GM12878 (cell line): ENCODE measurements at regions not wholly inside any gene's neighbourhood (a gene's known extent, or its start where the extent isn't known, plus 50 kb on each side); places are given as distances from the start of the nearest gene placed in this dataset.

Experiments
- BACH1 ChIP-seq: fragments of 450-650 bp; IDR thresholded peaks from 2 replicates; pipeline ENCODE4 v1.6.1; 2017; ENCODE audit warnings: mild to moderate bottlenecking, borderline replicate concordance
- CHD4 ChIP-seq: fragments of 200-600 bp; sonication (generic); IDR thresholded peaks from 2 replicates; pipeline ENCODE4 v1.6.1; 2016; ENCODE audit warnings: mild to moderate bottlenecking
- ETV6 ChIP-seq, 2 experiments: fragments of 450-650 bp in 1 of 2; IDR thresholded peaks in 1 of 2; conservative IDR thresholded peaks in 1 of 2; 2 replicates each; pipeline ENCODE4 v1.6.1; 2014; ENCODE audit warnings: antibody characterized with exemption in 1 of 2, borderline replicate concordance in 1 of 2, low read depth in 1 of 2, mild to moderate bottlenecking in 1 of 2, moderate library complexity in 1 of 2
- JUND ChIP-seq: IDR thresholded peaks from 2 replicates; pipeline ENCODE4 v1.6.1; 2012; ENCODE audit warnings: low read depth, mild to moderate bottlenecking, low read length, improper control_type of control experiment, moderate library complexity
- NFIC ChIP-seq: IDR thresholded peaks from 2 replicates; pipeline ENCODE4 v1.6.1; 2012; ENCODE audit warnings: low read depth, mild to moderate bottlenecking, inconsistent platforms, low read length, moderate library complexity
- POLR2A ChIP-seq: IDR thresholded peaks from 2 replicates; pipeline ENCODE4 v1.6.1; 2011; ENCODE audit warnings: low read depth, mild to moderate bottlenecking, low read length
- POLR2AphosphoS5 ChIP-seq: IDR thresholded peaks from 2 replicates; pipeline ENCODE4 v1.6.1; 2011; ENCODE audit warnings: mild to moderate bottlenecking, low read length, inconsistent platforms
- RCOR1 ChIP-seq: conservative IDR thresholded peaks from 2 replicates; pipeline ENCODE4 v1.6.1; 2012; ENCODE audit warnings: low read depth, low read length, improper control_type of control experiment
- ZNF217 ChIP-seq: fragments of 450-650 bp; IDR thresholded peaks from 2 replicates; pipeline ENCODE4 v1.6.1; 2017; ENCODE audit warnings: antibody characterized with exemption, mild to moderate bottlenecking
- ZNF24 ChIP-seq: fragments of 450-650 bp; IDR thresholded peaks from 2 replicates; pipeline ENCODE4 v1.6.1; 2017; ENCODE audit warnings: antibody characterized with exemption, mild to moderate bottlenecking
- TF ChIP-seq, protein P1 (sequence below), 3 experiments: IDR thresholded peaks in 2 of 3; conservative IDR thresholded peaks in 1 of 3; 2 replicates each; pipeline ENCODE4 v1.5.1; 2011; ENCODE audit warnings: low read depth in 3 of 3, low read length in 3 of 3, mild to moderate bottlenecking in 3 of 3, control low read depth in 2 of 3, moderate library complexity in 2 of 3, inconsistent platforms in 1 of 3, mixed read lengths in 1 of 3; ENCODE audit not compliant: control insufficient read depth in 2 of 3, insufficient read depth in 1 of 3; ENCODE audit errors: extremely low read depth in 1 of 3
- TF ChIP-seq, protein P2 (sequence below): fragments of 450-650 bp; IDR thresholded peaks from 2 replicates; pipeline ENCODE4 v1.6.1; 2017; ENCODE audit warnings: mild to moderate bottlenecking, moderate library complexity

DNA sequence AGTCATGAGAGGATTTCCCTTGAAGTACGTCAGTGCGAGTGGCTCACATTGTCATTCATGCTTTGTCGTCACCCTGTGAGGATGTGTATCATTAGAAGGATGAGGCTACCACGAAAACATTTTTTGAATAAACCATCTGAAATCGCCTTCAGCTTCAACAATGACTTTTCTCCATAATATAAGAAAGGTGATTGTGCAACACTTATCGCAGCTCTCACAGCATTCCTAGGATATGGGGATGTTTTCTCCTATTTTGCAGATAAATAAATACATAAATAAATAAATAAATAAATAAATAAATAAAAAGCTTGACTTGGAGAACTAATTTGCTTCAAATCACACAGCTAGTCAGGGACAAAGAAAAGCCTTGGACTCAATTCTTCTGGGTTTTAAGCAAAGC, 326.5 kb downstream of the FOXA2 start:
- TF ChIP-seq JUND (no peak), ZNF24 (no peak), CHD4 (no peak), POLR2AphosphoS5 (no peak), ZNF217 (no peak), POLR2A (no peak), NFIC (no peak), ETV6 (conservative IDR thresholded peaks at IDR 0.05 in 1 of 2, IDR thresholded peaks at IDR 0.05 in 1 of 2; ENCODE audit: borderline replicate concordance in 1 of 2, low read depth in 1 of 2) (no peak), RCOR1 (no peak), BACH1 (no peak)
- TF ChIP-seq, protein P1, sequence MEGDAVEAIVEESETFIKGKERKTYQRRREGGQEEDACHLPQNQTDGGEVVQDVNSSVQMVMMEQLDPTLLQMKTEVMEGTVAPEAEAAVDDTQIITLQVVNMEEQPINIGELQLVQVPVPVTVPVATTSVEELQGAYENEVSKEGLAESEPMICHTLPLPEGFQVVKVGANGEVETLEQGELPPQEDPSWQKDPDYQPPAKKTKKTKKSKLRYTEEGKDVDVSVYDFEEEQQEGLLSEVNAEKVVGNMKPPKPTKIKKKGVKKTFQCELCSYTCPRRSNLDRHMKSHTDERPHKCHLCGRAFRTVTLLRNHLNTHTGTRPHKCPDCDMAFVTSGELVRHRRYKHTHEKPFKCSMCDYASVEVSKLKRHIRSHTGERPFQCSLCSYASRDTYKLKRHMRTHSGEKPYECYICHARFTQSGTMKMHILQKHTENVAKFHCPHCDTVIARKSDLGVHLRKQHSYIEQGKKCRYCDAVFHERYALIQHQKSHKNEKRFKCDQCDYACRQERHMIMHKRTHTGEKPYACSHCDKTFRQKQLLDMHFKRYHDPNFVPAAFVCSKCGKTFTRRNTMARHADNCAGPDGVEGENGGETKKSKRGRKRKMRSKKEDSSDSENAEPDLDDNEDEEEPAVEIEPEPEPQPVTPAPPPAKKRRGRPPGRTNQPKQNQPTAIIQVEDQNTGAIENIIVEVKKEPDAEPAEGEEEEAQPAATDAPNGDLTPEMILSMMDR (IDR thresholded peaks at IDR 0.05 in 2 of 3, conservative IDR thresholded peaks at IDR 0.05 in 1 of 3; ENCODE audit: control insufficient read depth in 2 of 3, extremely low read depth in 1 of 3, insufficient read depth in 1 of 3, low read depth in 3 of 3, low read length in 3 of 3): no peak
- TF ChIP-seq, protein P2, sequence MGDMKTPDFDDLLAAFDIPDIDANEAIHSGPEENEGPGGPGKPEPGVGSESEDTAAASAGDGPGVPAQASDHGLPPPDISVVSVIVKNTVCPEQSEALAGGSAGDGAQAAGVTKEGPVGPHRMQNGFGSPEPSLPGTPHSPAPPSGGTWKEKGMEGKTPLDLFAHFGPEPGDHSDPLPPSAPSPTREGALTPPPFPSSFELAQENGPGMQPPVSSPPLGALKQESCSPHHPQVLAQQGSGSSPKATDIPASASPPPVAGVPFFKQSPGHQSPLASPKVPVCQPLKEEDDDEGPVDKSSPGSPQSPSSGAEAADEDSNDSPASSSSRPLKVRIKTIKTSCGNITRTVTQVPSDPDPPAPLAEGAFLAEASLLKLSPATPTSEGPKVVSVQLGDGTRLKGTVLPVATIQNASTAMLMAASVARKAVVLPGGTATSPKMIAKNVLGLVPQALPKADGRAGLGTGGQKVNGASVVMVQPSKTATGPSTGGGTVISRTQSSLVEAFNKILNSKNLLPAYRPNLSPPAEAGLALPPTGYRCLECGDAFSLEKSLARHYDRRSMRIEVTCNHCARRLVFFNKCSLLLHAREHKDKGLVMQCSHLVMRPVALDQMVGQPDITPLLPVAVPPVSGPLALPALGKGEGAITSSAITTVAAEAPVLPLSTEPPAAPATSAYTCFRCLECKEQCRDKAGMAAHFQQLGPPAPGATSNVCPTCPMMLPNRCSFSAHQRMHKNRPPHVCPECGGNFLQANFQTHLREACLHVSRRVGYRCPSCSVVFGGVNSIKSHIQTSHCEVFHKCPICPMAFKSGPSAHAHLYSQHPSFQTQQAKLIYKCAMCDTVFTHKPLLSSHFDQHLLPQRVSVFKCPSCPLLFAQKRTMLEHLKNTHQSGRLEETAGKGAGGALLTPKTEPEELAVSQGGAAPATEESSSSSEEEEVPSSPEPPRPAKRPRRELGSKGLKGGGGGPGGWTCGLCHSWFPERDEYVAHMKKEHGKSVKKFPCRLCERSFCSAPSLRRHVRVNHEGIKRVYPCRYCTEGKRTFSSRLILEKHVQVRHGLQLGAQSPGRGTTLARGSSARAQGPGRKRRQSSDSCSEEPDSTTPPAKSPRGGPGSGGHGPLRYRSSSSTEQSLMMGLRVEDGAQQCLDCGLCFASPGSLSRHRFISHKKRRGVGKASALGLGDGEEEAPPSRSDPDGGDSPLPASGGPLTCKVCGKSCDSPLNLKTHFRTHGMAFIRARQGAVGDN: no peak
